DOHH2 (cell line): ENCODE measurements at regions not wholly inside any gene's neighbourhood (a gene's known extent, or its start where the extent isn't known, plus 50 kb on each side); places are given as distances from the start of the nearest gene placed in this dataset.

ENCODE experiments used
- EZH2phosphoT487 ChIP-seq: fragments of 200-600 bp; sonication (generic); IDR thresholded peaks from 2 replicates; pipeline ENCODE4 v1.6.1; 2017; ENCODE audit warnings: borderline replicate concordance, mild to moderate bottlenecking, antibody characterized with exemption, low read length, moderate library complexity, mixed read lengths
- TF ChIP-seq, protein P1 (sequence below): fragments of 200-600 bp; sonication (generic); IDR thresholded peaks from one replicate; pipeline ENCODE4 v1.5.1; 2014; ENCODE audit warnings: antibody characterized with exemption, mild to moderate bottlenecking, low read depth, low read length; ENCODE audit not compliant: poor library complexity, severe bottlenecking

DNA sequence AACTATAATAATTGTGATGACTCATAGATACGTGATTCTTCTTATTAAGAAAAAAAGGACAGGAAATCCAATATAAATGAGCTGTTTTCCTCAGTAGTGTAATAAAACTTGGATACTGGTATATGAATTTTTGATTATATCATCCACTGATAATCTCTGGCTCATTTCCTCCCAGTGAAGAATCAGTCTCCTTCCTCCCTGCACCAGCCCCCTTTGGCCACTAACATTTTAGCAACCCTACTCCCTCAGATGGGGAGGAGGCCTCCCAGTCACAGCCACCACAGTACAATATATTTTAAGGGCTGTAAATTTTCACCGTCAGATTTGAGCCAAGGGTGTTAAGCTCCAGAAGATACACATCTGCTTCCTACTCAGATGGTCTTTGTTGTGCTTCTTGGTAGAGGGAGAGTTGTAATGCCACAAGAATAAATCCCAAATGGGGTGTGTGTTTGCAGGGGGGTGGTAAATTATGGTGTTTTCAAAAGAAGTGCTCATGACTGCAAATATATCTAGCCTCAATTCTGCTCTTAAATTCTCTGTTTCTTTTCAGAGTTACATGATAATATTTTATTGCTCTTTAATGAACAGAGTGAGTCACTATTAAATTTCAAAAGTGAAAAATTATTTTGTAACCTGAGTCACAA lies 153.5 kb downstream of the HLX start:
- TF ChIP-seq, protein P1, sequence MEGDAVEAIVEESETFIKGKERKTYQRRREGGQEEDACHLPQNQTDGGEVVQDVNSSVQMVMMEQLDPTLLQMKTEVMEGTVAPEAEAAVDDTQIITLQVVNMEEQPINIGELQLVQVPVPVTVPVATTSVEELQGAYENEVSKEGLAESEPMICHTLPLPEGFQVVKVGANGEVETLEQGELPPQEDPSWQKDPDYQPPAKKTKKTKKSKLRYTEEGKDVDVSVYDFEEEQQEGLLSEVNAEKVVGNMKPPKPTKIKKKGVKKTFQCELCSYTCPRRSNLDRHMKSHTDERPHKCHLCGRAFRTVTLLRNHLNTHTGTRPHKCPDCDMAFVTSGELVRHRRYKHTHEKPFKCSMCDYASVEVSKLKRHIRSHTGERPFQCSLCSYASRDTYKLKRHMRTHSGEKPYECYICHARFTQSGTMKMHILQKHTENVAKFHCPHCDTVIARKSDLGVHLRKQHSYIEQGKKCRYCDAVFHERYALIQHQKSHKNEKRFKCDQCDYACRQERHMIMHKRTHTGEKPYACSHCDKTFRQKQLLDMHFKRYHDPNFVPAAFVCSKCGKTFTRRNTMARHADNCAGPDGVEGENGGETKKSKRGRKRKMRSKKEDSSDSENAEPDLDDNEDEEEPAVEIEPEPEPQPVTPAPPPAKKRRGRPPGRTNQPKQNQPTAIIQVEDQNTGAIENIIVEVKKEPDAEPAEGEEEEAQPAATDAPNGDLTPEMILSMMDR: no peak
- TF ChIP-seq EZH2phosphoT487: no peak
